ENCODE measurements at regions not wholly inside any gene's neighbourhood (a gene's known extent, or its start where the extent isn't known, plus 50 kb on each side); places are given as distances from the start of the nearest gene placed in this dataset.

DNA sequence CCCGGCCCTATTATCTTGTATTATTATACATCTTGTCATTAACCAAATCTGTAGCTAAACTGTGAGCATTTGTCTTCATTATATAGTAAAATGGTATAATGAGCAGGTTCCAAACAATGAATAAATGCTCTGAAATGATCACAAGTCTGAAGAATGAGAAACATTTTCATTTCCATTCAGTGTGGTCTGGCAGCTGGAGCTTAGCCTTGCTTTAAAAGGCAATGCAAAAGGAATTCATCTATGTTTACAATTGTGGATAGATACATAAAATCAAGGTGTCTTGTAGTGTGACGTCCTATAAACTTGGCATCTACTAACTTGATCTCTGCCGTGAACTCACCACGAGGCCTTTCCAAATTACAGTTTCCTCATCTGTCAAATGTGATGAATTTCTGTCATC lies 168.3 kb downstream of the RMST start:
- 39 to 59% (median 50%) methylated on average over 4 of the region's 4 CpGs for WGBS, 4 donors

DNA sequence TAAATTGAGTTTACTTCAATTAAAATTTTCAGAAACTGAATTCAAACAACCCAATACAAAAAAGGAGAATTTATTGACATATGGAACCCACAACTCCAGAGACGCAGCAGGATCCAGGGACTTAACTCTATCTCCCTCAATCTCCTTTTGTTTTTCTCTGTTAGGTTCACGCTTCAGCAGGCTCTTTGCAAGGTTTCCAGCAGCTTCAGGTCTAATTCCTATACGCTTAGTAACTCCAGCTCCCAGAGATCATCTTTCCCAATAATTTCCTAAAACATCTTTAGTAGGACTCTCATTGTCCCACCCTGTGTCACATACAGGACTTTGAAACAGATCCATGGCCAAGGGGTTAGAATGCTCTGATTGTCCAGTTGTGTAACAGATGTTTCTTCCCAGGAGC lies 175.2 kb downstream of the RMST start:
- H3K4me3 ChIP-seq: no peak overlapping the region
- intact Hi-C loops (cut with DNase I): no loop called here
- no peaks in the 10 kb centered on the region for H3K4me1 ChIP-seq (replicated peaks in 1 of 2)
- H3K27me3 ChIP-seq: no peaks in the 10 kb centered on the region
- 65 to 84% (median 81%) methylated on average over 3 of the region's 3 CpGs for WGBS, 4 donors
- no peaks in the 10 kb centered on the region for H3K9me3 ChIP-seq (replicated peaks in 1 of 3)
- no peak for DNase-seq
- no peak overlapping the region for H3K27ac ChIP-seq
- TF ChIP-seq CTCF (IDR thresholded peaks at IDR 0.05): no peak
- no peak for TF ChIP-seq POLR2A (IDR thresholded peaks at IDR 0.05)
- no peaks in the 10 kb centered on the region for H3K36me3 ChIP-seq (replicated peaks in 1 of 2)

More for the DNA sequence above, 168.3 kb downstream of the RMST start:
- no peaks in the 10 kb centered on the region for H3K36me3 ChIP-seq (replicated peaks in 1 of 2)
- H3K27me3 ChIP-seq: no peaks in the 10 kb centered on the region
- no peak overlapping the region for H3K4me3 ChIP-seq
- DNase-seq: no peak
- H3K27ac ChIP-seq: no peak overlapping the region
- TF ChIP-seq CTCF (IDR thresholded peaks at IDR 0.05): no peak
- TF ChIP-seq POLR2A (IDR thresholded peaks at IDR 0.05): no peak
- H3K4me1 ChIP-seq (replicated peaks in 1 of 2): no peaks in the 10 kb centered on the region
- intact Hi-C loops (cut with DNase I): no loop called here
- no peaks in the 10 kb centered on the region for H3K9me3 ChIP-seq (replicated peaks in 1 of 3)

DNA sequence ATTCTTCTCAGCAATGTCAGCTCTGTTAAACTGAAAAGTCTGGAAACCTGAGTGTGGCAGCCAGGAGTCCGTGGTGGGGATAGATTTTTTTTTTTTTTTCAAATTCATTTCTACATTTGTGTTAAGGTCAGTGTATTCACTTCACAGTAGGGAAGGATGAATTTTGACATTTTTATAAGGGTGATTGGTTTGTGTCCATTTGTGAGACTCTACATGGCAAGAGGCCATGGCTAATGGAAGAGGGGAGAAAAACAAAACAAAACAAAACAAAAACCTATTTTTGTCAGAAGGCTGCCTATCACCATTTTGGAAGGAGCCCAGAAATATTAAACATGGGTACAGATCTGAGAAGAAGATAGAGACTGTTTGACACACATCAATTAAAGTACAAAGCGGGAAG lies 176.1 kb downstream of the RMST start:
- no peaks in the 10 kb centered on the region for H3K27me3 ChIP-seq
- H3K27ac ChIP-seq: no peak overlapping the region
- no peak for DNase-seq
- intact Hi-C loops (cut with DNase I): no loop called here
- H3K36me3 ChIP-seq (replicated peaks in 1 of 2): no peaks in the 10 kb centered on the region
- TF ChIP-seq POLR2A (IDR thresholded peaks at IDR 0.05): no peak
- no peak for TF ChIP-seq CTCF (IDR thresholded peaks at IDR 0.05)
- 63 to 74% (median 66%) methylated on average over 2 of the region's 2 CpGs for WGBS, 4 donors
- H3K9me3 ChIP-seq (replicated peaks in 1 of 3): no peaks in the 10 kb centered on the region
- no peaks in the 10 kb centered on the region for H3K4me1 ChIP-seq (replicated peaks in 1 of 2)
- H3K4me3 ChIP-seq: no peak overlapping the region

- Histone ChIP-seq H3K9me3 (replicated peaks in 1 of 3) (no peaks in the 10 kb centered on the region), H3K4me3 (no peak overlapping the region), H3K36me3 (replicated peaks in 1 of 2) (no peaks in the 10 kb centered on the region), H3K27ac (no peak overlapping the region), H3K27me3 (no peaks in the 10 kb centered on the region), H3K4me1 (replicated peaks in 1 of 2) (no peaks in the 10 kb centered on the region)
- intact Hi-C loops (cut with DNase I): no loop called here
- no peak for DNase-seq
- 65 to 91% (median 79%) methylated on average over 1 of the region's 1 CpG for WGBS, 4 donors
- TF ChIP-seq POLR2A (IDR thresholded peaks at IDR 0.05) (no peak), CTCF (IDR thresholded peaks at IDR 0.05) (no peak)
Observed at GRCh38 chr12:97639702-97640101, 177.1 kb downstream of the RMST start.

Data from adrenal gland (tissue), 9 donors.